Osteoblast (primary cell): ENCODE measurements at regions not wholly inside any gene's neighbourhood (a gene's known extent, or its start where the extent isn't known, plus 50 kb on each side); places are given as distances from the start of the nearest gene placed in this dataset.

Experiments used
- DNase-seq: peaks from one replicate; pipeline ENCODE4 v3.0.0; 2011; ENCODE audit warnings: low spot score, mixed read lengths; ENCODE audit not compliant: insufficient read length; ENCODE audit errors: missing footprints
- H2AFZ ChIP-seq: 2 replicates; pipeline ENCODE4 v1.6.0; 2011; ENCODE audit warnings: mild to moderate bottlenecking, low read length
- H3K27ac ChIP-seq: 2 replicates; pipeline ENCODE4 v1.5.1; 2011; ENCODE audit warnings: mild to moderate bottlenecking, low read depth, low read length, moderate library complexity
- H3K27me3 ChIP-seq: 2 replicates; pipeline ENCODE4 v1.6.0; 2012; ENCODE audit warnings: mild to moderate bottlenecking, control low read depth, inconsistent platforms, low read length, moderate library complexity; ENCODE audit not compliant: insufficient read depth
- H3K36me3 ChIP-seq: 2 replicates; pipeline ENCODE4 v1.5.1; 2011; ENCODE audit warnings: mild to moderate bottlenecking, low read length, control low read depth, moderate library complexity; ENCODE audit not compliant: insufficient read depth
- H3K4me1 ChIP-seq: 2 replicates; pipeline ENCODE4 v1.5.1; 2011; ENCODE audit warnings: mild to moderate bottlenecking, low read length, control low read depth, moderate library complexity; ENCODE audit not compliant: insufficient read depth
- H3K4me2 ChIP-seq: 2 replicates; pipeline ENCODE4 v1.6.0; 2011; ENCODE audit warnings: mild to moderate bottlenecking, low read length; ENCODE audit not compliant: insufficient read depth
- H3K4me3 ChIP-seq: fragments of 200-600 bp; sonication (generic); 3 replicates; pipeline ENCODE4 v1.5.1; 2012; ENCODE audit warnings: mild to moderate bottlenecking, low read length, inconsistent platforms; ENCODE audit not compliant: insufficient read depth
- H3K79me2 ChIP-seq: 2 replicates; pipeline ENCODE4 v1.6.0; 2012; ENCODE audit warnings: mild to moderate bottlenecking, low read length, control low read depth, inconsistent platforms; ENCODE audit not compliant: insufficient read depth
- H3K9me3 ChIP-seq: 2 replicates; pipeline ENCODE4 v1.5.1; 2011; ENCODE audit warnings: low read depth, low read length, control low read depth
- H4K20me1 ChIP-seq: 2 replicates; pipeline ENCODE4 v1.6.0; 2012; ENCODE audit warnings: mild to moderate bottlenecking, low read length, control low read depth; ENCODE audit not compliant: insufficient read depth
- TF ChIP-seq, protein P1 (sequence below): IDR thresholded peaks from 2 replicates; pipeline ENCODE4 v1.5.1; 2011; ENCODE audit warnings: mild to moderate bottlenecking, low read depth, low read length, moderate library complexity; ENCODE audit errors: extremely low read depth

DNA sequence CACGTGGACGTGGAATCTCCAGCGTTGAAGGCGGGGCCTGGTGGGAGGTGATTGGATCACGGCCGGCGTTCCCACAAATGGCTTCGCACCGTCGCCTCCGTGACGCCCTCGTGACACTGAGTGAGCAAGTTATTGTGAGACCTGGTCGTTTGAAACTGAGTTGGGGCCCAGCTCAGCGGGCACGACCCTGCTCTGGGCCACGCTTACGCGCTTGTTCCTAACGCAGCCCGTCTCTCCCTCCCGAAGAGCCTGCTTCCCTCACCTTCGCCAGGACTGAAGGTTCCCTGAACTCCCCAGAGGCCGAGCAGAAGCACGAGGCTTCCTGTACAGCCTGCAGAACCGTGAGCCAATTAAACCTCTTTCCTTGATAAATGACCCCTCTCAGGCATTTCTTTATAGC lies 121.8 kb downstream of the RTP5 start:
- Histone ChIP-seq H3K4me1 (no peaks in the 10 kb centered on the region), H2AFZ (no peak overlapping the region), H3K27ac (no peak overlapping the region), H3K27me3 (no peaks in the 10 kb centered on the region), H3K4me2 (no peak overlapping the region), H3K79me2 (no peaks in the 10 kb centered on the region), H3K4me3 (no peak overlapping the region), H3K36me3 (no peaks in the 10 kb centered on the region), H3K9me3 (no peaks in the 10 kb centered on the region), H4K20me1 (no peaks in the 10 kb centered on the region)
- TF ChIP-seq, protein P1, sequence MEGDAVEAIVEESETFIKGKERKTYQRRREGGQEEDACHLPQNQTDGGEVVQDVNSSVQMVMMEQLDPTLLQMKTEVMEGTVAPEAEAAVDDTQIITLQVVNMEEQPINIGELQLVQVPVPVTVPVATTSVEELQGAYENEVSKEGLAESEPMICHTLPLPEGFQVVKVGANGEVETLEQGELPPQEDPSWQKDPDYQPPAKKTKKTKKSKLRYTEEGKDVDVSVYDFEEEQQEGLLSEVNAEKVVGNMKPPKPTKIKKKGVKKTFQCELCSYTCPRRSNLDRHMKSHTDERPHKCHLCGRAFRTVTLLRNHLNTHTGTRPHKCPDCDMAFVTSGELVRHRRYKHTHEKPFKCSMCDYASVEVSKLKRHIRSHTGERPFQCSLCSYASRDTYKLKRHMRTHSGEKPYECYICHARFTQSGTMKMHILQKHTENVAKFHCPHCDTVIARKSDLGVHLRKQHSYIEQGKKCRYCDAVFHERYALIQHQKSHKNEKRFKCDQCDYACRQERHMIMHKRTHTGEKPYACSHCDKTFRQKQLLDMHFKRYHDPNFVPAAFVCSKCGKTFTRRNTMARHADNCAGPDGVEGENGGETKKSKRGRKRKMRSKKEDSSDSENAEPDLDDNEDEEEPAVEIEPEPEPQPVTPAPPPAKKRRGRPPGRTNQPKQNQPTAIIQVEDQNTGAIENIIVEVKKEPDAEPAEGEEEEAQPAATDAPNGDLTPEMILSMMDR: no peak
- DNase-seq: no peak

- Histone ChIP-seq H3K9me3 (no peaks in the 10 kb centered on the region), H3K4me1 (no peaks in the 10 kb centered on the region), H3K27ac (no peak overlapping the region), H4K20me1 (no peaks in the 10 kb centered on the region), H2AFZ (no peak overlapping the region), H3K79me2 (no peaks in the 10 kb centered on the region), H3K36me3 (no peaks in the 10 kb centered on the region), H3K4me2 (no peak overlapping the region), H3K27me3 (no peaks in the 10 kb centered on the region), H3K4me3 (no peak overlapping the region)
- TF ChIP-seq, protein P1: no peak
- DNase-seq: no peak
Observed at GRCh38 chr2:241992753-241993152, 123.2 kb downstream of the RTP5 start.

- TF ChIP-seq, protein P1: no peak
- no peaks in the 10 kb centered on the region for H3K9me3 ChIP-seq
- no peak overlapping the region for H3K4me2 ChIP-seq
- no peaks in the 10 kb centered on the region for H4K20me1 ChIP-seq
- H3K27me3 ChIP-seq: no peaks in the 10 kb centered on the region
- H3K4me3 ChIP-seq: no peak overlapping the region
- no peaks in the 10 kb centered on the region for H3K79me2 ChIP-seq
- H3K36me3 ChIP-seq: no peaks in the 10 kb centered on the region
- H3K27ac ChIP-seq: no peak overlapping the region
- DNase-seq: no peak
- no peak overlapping the region for H2AFZ ChIP-seq
- H3K4me1 ChIP-seq: no peaks in the 10 kb centered on the region
Observed at GRCh38 chr2:241993386-241994005, 124.0 kb downstream of the RTP5 start.

DNA sequence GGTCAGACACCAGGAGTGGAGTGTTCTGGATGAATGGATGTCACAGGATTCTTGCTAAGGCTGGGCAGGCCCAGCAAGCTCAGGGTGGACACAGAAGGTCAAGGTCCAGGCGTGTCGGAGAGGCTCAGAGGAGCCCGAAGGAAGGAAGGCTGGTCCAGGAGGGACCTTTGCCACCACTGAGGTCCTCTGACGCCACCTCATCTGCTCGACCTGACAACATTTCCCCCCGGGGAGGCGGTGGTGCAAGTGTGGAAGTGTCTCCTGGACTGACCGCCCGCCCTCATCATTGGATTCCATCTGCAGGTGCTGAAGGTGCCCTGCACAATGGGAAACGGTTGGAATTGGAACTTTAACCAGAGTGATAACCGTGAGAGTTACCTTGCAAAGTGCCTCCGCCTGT lies 124.6 kb downstream of the RTP5 start:
- Histone ChIP-seq H3K4me1 (no peaks in the 10 kb centered on the region), H3K9me3 (no peaks in the 10 kb centered on the region), H3K27me3 (no peaks in the 10 kb centered on the region), H2AFZ (no peak overlapping the region), H3K79me2 (no peaks in the 10 kb centered on the region), H3K4me2 (no peak overlapping the region), H3K36me3 (no peaks in the 10 kb centered on the region), H4K20me1 (no peaks in the 10 kb centered on the region), H3K27ac (no peak overlapping the region), H3K4me3 (no peak overlapping the region)
- no peak for DNase-seq
- TF ChIP-seq, protein P1: no peak
